OCI-LY1 (cell line): ENCODE measurements at regions not wholly inside any gene's neighbourhood (a gene's known extent, or its start where the extent isn't known, plus 50 kb on each side); places are given as distances from the start of the nearest gene placed in this dataset.

Experiments used
- H2AFZ ChIP-seq: fragments of 200-600 bp; sonication (generic), shearing (Covaris generic); 2 replicates; pipeline ENCODE4 v1.6.0; 2014; ENCODE audit warnings: antibody characterized with exemption, mild to moderate bottlenecking, low read length
- H3F3A ChIP-seq: fragments of 200-600 bp; sonication (generic), shearing (Covaris generic); 2 replicates; pipeline ENCODE4 v1.6.0; 2014; ENCODE audit warnings: mild to moderate bottlenecking, antibody characterized with exemption, low read length, moderate library complexity; ENCODE audit not compliant: insufficient read depth
- H3K27ac ChIP-seq: fragments of 200-600 bp; sonication (generic); 2 replicates; pipeline ENCODE4 v1.5.1; 2014; ENCODE audit warnings: low read length, mixed run types, mild to moderate bottlenecking, low read depth; ENCODE audit not compliant: poor library complexity, severe bottlenecking
- H3K27me3 ChIP-seq: fragments of 200-600 bp; sonication (generic); 2 replicates; pipeline ENCODE4 v1.6.0; 2014; ENCODE audit warnings: antibody characterized with exemption, mild to moderate bottlenecking, low read length, moderate library complexity; ENCODE audit not compliant: insufficient read depth
- H3K36me3 ChIP-seq: fragments of 200-600 bp; sonication (generic); 2 replicates; pipeline ENCODE4 v1.6.1; 2014; ENCODE audit warnings: mild to moderate bottlenecking, antibody characterized with exemption, low read length, moderate library complexity, mixed read lengths; ENCODE audit not compliant: insufficient read depth
- H3K4me1 ChIP-seq: fragments of 200-600 bp; sonication (generic); 2 replicates; pipeline ENCODE4 v1.5.1; 2014; ENCODE audit warnings: mild to moderate bottlenecking, low read length, moderate library complexity; ENCODE audit not compliant: insufficient read depth, severe bottlenecking
- H3K4me2 ChIP-seq: fragments of 200-600 bp; sonication (generic), shearing (Covaris generic); 2 replicates; pipeline ENCODE4 v1.6.1; 2014; ENCODE audit warnings: low read length
- H3K4me3 ChIP-seq: fragments of 200-600 bp; sonication (generic); 2 replicates; pipeline ENCODE4 v1.5.1; 2014; ENCODE audit warnings: low read length, low read depth, mild to moderate bottlenecking, mixed read lengths; ENCODE audit not compliant: poor library complexity, severe bottlenecking
- H3K79me2 ChIP-seq: fragments of 200-600 bp; shearing (Covaris generic); 2 replicates; pipeline ENCODE4 v1.6.1; 2016; ENCODE audit warnings: mixed run types, low read length, mixed read lengths; ENCODE audit not compliant: insufficient read depth
- H3K9ac ChIP-seq: fragments of 200-600 bp; sonication (generic), shearing (Covaris generic); 2 replicates; pipeline ENCODE4 v1.6.1; 2014; ENCODE audit warnings: mild to moderate bottlenecking, low read length, mixed read lengths
- H3K9me2 ChIP-seq: fragments of 200-600 bp; sonication (generic), shearing (Covaris generic); 2 replicates; pipeline ENCODE4 v1.6.1; 2014; ENCODE audit warnings: low read depth, mild to moderate bottlenecking, low read length, mixed read lengths
- H3K9me3 ChIP-seq: fragments of 200-600 bp; shearing (Covaris generic); 2 replicates; pipeline ENCODE4 v1.6.1; 2014; ENCODE audit warnings: low read length, mixed read lengths
- H4K20me1 ChIP-seq: fragments of 200-600 bp; sonication (generic), shearing (Covaris generic); 2 replicates; pipeline ENCODE4 v1.6.0; 2016; ENCODE audit warnings: mild to moderate bottlenecking, low read length; ENCODE audit not compliant: insufficient read depth
- EZH2 ChIP-seq: fragments of 200-600 bp; sonication (generic), shearing (Covaris generic); IDR thresholded peaks from 2 replicates; pipeline ENCODE4 v1.8.0; 2017; ENCODE audit warnings: borderline replicate concordance, mixed run types, mild to moderate bottlenecking, antibody characterized with exemption, low read length, moderate library complexity, mixed read lengths
- TF ChIP-seq, protein P1 (sequence below): fragments of 200-600 bp; sonication (generic), shearing (Covaris generic); IDR thresholded peaks from 2 replicates; pipeline ENCODE4 v1.5.1; 2017; ENCODE audit warnings: mild to moderate bottlenecking, antibody characterized with exemption, low read length, moderate library complexity, mixed read lengths

DNA sequence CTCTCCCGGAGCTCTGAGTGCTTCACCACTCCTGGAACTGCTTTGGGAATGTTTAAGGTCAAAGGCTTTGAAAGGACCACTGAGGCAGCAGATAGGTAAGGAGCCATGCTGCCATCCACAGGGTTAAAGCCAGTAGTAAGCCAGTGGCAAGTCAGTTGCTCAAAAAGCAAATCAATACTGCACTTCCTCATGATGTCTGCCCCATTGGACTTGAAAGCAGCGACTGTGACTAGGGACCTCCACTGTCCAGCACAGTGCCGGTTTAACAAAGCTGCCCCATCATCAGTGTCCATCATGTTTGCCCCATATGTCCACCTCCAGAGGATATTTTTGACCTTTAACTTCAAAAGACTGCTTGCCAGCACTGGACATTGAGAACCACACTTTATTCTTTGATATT lies 49.9 kb upstream of the FGF13 start:
- H3K4me3 ChIP-seq: no peak overlapping the region
- H3K4me2 ChIP-seq: no peak overlapping the region
- H3K36me3 ChIP-seq: no peaks in the 10 kb centered on the region
- no peak overlapping the region for H3K27ac ChIP-seq
- no peaks in the 10 kb centered on the region for H3K9me2 ChIP-seq
- H3K9ac ChIP-seq: no peak overlapping the region
- H3K4me1 ChIP-seq: no peaks in the 10 kb centered on the region
- H3K27me3 ChIP-seq: no peaks in the 10 kb centered on the region
- TF ChIP-seq EZH2: no peak
- TF ChIP-seq, protein P1, sequence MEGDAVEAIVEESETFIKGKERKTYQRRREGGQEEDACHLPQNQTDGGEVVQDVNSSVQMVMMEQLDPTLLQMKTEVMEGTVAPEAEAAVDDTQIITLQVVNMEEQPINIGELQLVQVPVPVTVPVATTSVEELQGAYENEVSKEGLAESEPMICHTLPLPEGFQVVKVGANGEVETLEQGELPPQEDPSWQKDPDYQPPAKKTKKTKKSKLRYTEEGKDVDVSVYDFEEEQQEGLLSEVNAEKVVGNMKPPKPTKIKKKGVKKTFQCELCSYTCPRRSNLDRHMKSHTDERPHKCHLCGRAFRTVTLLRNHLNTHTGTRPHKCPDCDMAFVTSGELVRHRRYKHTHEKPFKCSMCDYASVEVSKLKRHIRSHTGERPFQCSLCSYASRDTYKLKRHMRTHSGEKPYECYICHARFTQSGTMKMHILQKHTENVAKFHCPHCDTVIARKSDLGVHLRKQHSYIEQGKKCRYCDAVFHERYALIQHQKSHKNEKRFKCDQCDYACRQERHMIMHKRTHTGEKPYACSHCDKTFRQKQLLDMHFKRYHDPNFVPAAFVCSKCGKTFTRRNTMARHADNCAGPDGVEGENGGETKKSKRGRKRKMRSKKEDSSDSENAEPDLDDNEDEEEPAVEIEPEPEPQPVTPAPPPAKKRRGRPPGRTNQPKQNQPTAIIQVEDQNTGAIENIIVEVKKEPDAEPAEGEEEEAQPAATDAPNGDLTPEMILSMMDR: no peak
- H3K79me2 ChIP-seq: no peaks in the 10 kb centered on the region
- H3F3A ChIP-seq: no peaks in the 10 kb centered on the region
- no peak overlapping the region for H2AFZ ChIP-seq
- H4K20me1 ChIP-seq: no peaks in the 10 kb centered on the region
- no peaks in the 10 kb centered on the region for H3K9me3 ChIP-seq
